CD4-positive, CD25-positive, alpha-beta regulatory T cell (primary cell): ENCODE measurements at regions not wholly inside any gene's neighbourhood (a gene's known extent, or its start where the extent isn't known, plus 50 kb on each side); places are given as distances from the start of the nearest gene placed in this dataset.

ENCODE experiments used
- ATAC-seq, 2 donors: fragments of 150-1000 bp; cut with Tn5 transposase; one replicate each; pipeline ENCODE4 v1.10.0; 2021; ENCODE audit warnings: low read depth in 2 of 2, moderate number of reproducible peaks in 2 of 2, moderate library complexity in 1 of 2
- DNase-seq, 3 donors: peaks; one replicate each; pipeline versions ENCODE4 v3.0.0 to v3.0.0-alpha.2; 2012 to 2022; ENCODE audit warnings: mixed read lengths in 1 of 3
- H3K27ac ChIP-seq: one replicate; pipeline ENCODE4 v1.7.0; 2013; ENCODE audit warnings: mild to moderate bottlenecking, low read length; ENCODE audit not compliant: insufficient read depth, poor library complexity, severe bottlenecking
- H3K27me3 ChIP-seq: one replicate; pipeline ENCODE4 v1.7.0; 2013; ENCODE audit warnings: low read length; ENCODE audit not compliant: control insufficient read depth, insufficient read depth
- H3K36me3 ChIP-seq: one replicate; pipeline ENCODE4 v1.7.0; 2013; ENCODE audit warnings: mild to moderate bottlenecking, low read length, moderate library complexity; ENCODE audit not compliant: control insufficient read depth, insufficient read depth
- H3K4me1 ChIP-seq: 2 replicates; pipeline ENCODE4 v1.7.0; 2013; ENCODE audit warnings: mild to moderate bottlenecking, low read length; ENCODE audit not compliant: insufficient read depth, control insufficient read depth, poor library complexity, severe bottlenecking
- H3K4me3 ChIP-seq: one replicate; pipeline ENCODE4 v1.7.0; 2013; ENCODE audit warnings: low read depth, mild to moderate bottlenecking, low read length, moderate library complexity
- H3K9me3 ChIP-seq, 2 experiments: 1 replicate in 1 of 2; 2 replicates in 1 of 2; pipeline ENCODE4 v1.7.0; 2013; ENCODE audit warnings: low read length in 2 of 2, mild to moderate bottlenecking in 1 of 2, moderate library complexity in 1 of 2; ENCODE audit not compliant: control insufficient read depth in 2 of 2
- H3K27ac Mint-ChIP-seq, 3 donors: one replicate each; pipeline ENCODE4 v1.8.0; 2020 to 2022; ENCODE audit warnings: mild to moderate bottlenecking in 3 of 3, mixed read lengths in 3 of 3, moderate library complexity in 2 of 3
- H3K27me3 Mint-ChIP-seq: one replicate; pipeline ENCODE4 v1.8.0; 2022; ENCODE audit warnings: mild to moderate bottlenecking, mixed read lengths
- H3K36me3 Mint-ChIP-seq: one replicate; pipeline ENCODE4 v1.8.0; 2020; ENCODE audit warnings: mixed read lengths
- H3K4me1 Mint-ChIP-seq, 4 donors: one replicate each; pipeline ENCODE4 v1.8.0; 2020 to 2022; ENCODE audit warnings: mixed read lengths in 4 of 4, mild to moderate bottlenecking in 1 of 4
- H3K4me3 Mint-ChIP-seq, 4 donors: one replicate each; pipeline ENCODE4 v1.8.0; 2020 to 2022; ENCODE audit warnings: mild to moderate bottlenecking in 4 of 4, mixed read lengths in 4 of 4, moderate library complexity in 3 of 4
- H3K9me3 Mint-ChIP-seq, 7 donors: one replicate each; pipeline ENCODE4 v1.8.0; 2020 to 2022; ENCODE audit warnings: mixed read lengths in 7 of 7, mild to moderate bottlenecking in 3 of 7, moderate library complexity in 2 of 7

DNA sequence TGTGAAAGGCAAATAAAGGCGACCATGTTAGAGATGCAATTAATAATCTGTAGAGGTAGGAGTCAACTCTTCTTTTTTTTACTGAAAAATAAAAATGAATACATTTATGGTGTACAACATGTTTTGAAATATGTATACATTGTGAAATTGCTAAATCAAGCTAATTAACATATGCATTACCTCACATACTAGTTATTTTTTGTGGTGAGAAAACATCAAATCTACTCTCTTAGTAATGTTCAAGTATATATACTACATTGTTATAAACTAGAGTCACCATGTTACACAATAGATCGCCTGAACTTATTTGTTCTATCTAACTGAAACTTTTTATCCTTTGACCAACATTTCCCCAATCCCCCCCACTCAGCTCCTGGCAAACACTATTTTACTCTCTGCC, 143.2 kb downstream of the POU4F1 start:
- no peak overlapping the region for H3K27ac ChIP-seq
- Mint-ChIP-seq H3K9me3 (peaks cover 0 to 10% (median 2%) of the 10 kb centered on the region in 7 donors), H3K36me3 (no peaks in the 10 kb centered on the region), H3K27me3 (peaks cover 4% of the 10 kb centered on the region), H3K27ac (no peak overlapping the region), H3K4me1 (no peaks in the 10 kb centered on the region), H3K4me3 (no peak overlapping the region)
- ATAC-seq (no peak), DNase-seq (no peak)
- no peaks in the 10 kb centered on the region for H3K4me1 ChIP-seq
- H3K9me3 ChIP-seq = no peaks in the 10 kb centered on the region
- H3K36me3 ChIP-seq = no peaks in the 10 kb centered on the region
- H3K27me3 ChIP-seq = no peaks in the 10 kb centered on the region
- H3K4me3 ChIP-seq = no peak overlapping the region

- Mint-ChIP-seq H3K9me3 (peaks cover 0 to 2% (median 0%) of the 10 kb centered on the region in 7 donors), H3K4me3 (no peak overlapping the region), H3K27ac (no peak overlapping the region), H3K27me3 (no peaks in the 10 kb centered on the region), H3K4me1 (no peaks in the 10 kb centered on the region), H3K36me3 (no peaks in the 10 kb centered on the region)
- DNase-seq (no peak), ATAC-seq (no peak)
- H3K36me3 ChIP-seq = no peaks in the 10 kb centered on the region
- no peak overlapping the region for H3K27ac ChIP-seq
- no peaks in the 10 kb centered on the region for H3K9me3 ChIP-seq
- H3K4me1 ChIP-seq = no peaks in the 10 kb centered on the region
- H3K4me3 ChIP-seq = no peak overlapping the region
- H3K27me3 ChIP-seq = no peaks in the 10 kb centered on the region
Measured at GRCh38 chr13:78443839-78444238, 159.5 kb downstream of the POU4F1 start.

DNA sequence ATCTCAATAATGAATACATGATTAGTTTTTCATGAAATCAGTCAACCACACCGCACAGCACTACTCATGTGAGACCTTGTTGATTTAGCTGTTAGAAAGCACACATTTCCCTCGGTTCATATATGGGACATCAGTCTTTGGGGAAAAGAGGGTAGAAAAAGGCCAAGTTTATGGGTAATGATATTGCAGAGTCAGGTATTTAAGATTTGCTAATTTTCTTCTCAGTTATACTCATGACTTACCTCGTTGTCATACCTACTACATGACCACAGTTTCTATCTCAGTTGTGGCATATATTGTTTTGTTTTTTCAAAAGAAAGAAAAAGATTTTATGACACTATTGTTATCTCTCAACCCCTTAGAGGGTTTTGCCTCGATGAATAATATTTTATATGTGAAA, 165.6 kb downstream of the POU4F1 start:
- Mint-ChIP-seq H3K4me1 (no peaks in the 10 kb centered on the region), H3K27ac (no peak overlapping the region), H3K36me3 (no peaks in the 10 kb centered on the region), H3K4me3 (no peak overlapping the region), H3K9me3 (peaks cover 0 to 3% (median 0%) of the 10 kb centered on the region in 7 donors), H3K27me3 (peaks cover 4% of the 10 kb centered on the region)
- ATAC-seq (no peak), DNase-seq (no peak)
- H3K27ac ChIP-seq = no peak overlapping the region
- H3K4me3 ChIP-seq = no peak overlapping the region
- H3K27me3 ChIP-seq = no peaks in the 10 kb centered on the region
- no peaks in the 10 kb centered on the region for H3K36me3 ChIP-seq
- H3K9me3 ChIP-seq = no peaks in the 10 kb centered on the region
- no peaks in the 10 kb centered on the region for H3K4me1 ChIP-seq

- Histone ChIP-seq H3K27me3 (no peaks in the 10 kb centered on the region), H3K27ac (no peak overlapping the region), H3K9me3 (no peaks in the 10 kb centered on the region), H3K4me1 (no peaks in the 10 kb centered on the region), H3K4me3 (no peak overlapping the region), H3K36me3 (no peaks in the 10 kb centered on the region)
- no peaks in the 10 kb centered on the region for H3K36me3 Mint-ChIP-seq
- peaks cover 0 to 3% (median 0%) of the 10 kb centered on the region in 7 donors for H3K9me3 Mint-ChIP-seq
- no peak overlapping the region for H3K27ac Mint-ChIP-seq
- no peak overlapping the region for H3K4me3 Mint-ChIP-seq
- ATAC-seq (no peak), DNase-seq (no peak)
- H3K27me3 Mint-ChIP-seq = peaks cover 8% of the 10 kb centered on the region
- no peaks in the 10 kb centered on the region for H3K4me1 Mint-ChIP-seq
Measured at GRCh38 chr13:78436311-78436710, 167.0 kb downstream of the POU4F1 start.

- DNase-seq = no peak
- Mint-ChIP-seq H3K27ac (no peak overlapping the region), H3K36me3 (no peaks in the 10 kb centered on the region), H3K9me3 (peaks cover 0 to 3% (median 0%) of the 10 kb centered on the region in 7 donors), H3K4me3 (no peak overlapping the region), H3K27me3 (peaks cover 8% of the 10 kb centered on the region), H3K4me1 (no peaks in the 10 kb centered on the region)
- Histone ChIP-seq H3K9me3 (no peaks in the 10 kb centered on the region), H3K4me3 (no peak overlapping the region), H3K36me3 (no peaks in the 10 kb centered on the region), H3K4me1 (no peaks in the 10 kb centered on the region), H3K27me3 (no peaks in the 10 kb centered on the region), H3K27ac (no peak overlapping the region)
- ATAC-seq = no peak
Measured at GRCh38 chr13:78431328-78431727, 172.0 kb downstream of the POU4F1 start.

DNA sequence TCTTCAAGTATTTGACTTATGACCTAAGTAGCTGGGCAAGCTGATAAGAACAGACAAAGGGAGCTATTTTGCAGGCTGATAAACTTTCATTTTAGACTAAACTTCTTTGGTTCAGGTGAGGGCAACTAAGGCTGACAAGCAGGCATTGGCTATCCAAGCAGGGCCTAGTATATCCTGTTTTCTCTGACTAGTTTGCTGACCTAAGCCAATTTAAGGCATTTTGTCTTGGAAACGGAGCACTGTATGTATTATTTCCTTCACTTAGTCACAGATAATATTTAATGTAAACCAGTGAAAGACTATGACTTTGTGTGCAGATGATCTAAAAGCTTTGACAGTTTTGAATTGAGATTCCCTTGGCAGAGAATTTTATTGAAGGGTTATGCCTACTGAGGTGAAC, 172.5 kb downstream of the POU4F1 start:
- H3K4me3 Mint-ChIP-seq = no peak overlapping the region
- H3K36me3 Mint-ChIP-seq = no peaks in the 10 kb centered on the region
- peaks cover 0 to 3% (median 0%) of the 10 kb centered on the region in 7 donors for H3K9me3 Mint-ChIP-seq
- Histone ChIP-seq H3K4me3 (no peak overlapping the region), H3K4me1 (no peaks in the 10 kb centered on the region), H3K27ac (no peak overlapping the region), H3K9me3 (no peaks in the 10 kb centered on the region), H3K27me3 (no peaks in the 10 kb centered on the region), H3K36me3 (no peaks in the 10 kb centered on the region)
- no peaks in the 10 kb centered on the region for H3K4me1 Mint-ChIP-seq
- H3K27ac Mint-ChIP-seq = no peak overlapping the region
- DNase-seq (no peak), ATAC-seq (no peak)
- peaks cover 8% of the 10 kb centered on the region for H3K27me3 Mint-ChIP-seq

DNA sequence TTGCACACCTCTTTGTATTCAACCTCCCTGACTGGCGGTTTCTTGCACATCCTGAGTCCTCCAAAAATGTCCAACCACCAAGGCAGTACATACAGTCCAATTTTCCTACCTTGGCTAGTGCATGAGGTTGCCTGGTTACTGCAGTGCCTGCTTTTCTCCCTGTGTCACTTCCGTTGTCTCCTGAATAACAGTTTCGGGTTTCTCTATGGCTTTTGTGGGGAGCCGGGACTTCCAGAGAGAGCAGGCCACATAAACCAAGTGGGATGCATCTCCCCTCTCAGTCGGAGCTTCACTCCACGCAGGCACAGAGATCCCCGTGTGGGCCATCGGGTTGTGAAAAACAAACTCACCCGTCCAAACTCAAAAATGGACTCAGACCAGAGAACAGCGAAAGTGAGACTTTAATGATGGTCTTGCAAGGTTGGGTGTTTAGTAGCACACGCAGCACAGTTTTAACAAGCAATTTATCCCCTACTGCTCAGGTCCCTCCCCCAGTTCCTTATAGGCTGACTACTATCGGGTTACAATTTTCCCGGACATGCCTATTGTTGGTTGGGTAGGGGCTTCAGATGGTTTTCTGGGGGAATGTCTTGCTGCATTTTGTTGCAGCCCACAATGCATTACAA, 173.1 kb downstream of the POU4F1 start:
- DNase-seq = no peak
- Histone ChIP-seq H3K4me3 (no peak overlapping the region), H3K27me3 (no peaks in the 10 kb centered on the region), H3K4me1 (no peaks in the 10 kb centered on the region), H3K36me3 (no peaks in the 10 kb centered on the region), H3K9me3 (no peaks in the 10 kb centered on the region), H3K27ac (no peak overlapping the region)
- Mint-ChIP-seq H3K4me1 (no peaks in the 10 kb centered on the region), H3K27me3 (peaks cover 8% of the 10 kb centered on the region), H3K9me3 (peaks cover 0 to 3% (median 0%) of the 10 kb centered on the region in 7 donors), H3K36me3 (no peaks in the 10 kb centered on the region), H3K4me3 (no peak overlapping the region), H3K27ac (no peak overlapping the region)
- no peak for ATAC-seq

GRCh38 chr13:78428646-78429045, 174.7 kb downstream of the POU4F1 start:
- Mint-ChIP-seq H3K27me3 (peaks cover 8% of the 10 kb centered on the region), H3K4me3 (no peak overlapping the region), H3K27ac (no peak overlapping the region), H3K36me3 (no peaks in the 10 kb centered on the region), H3K9me3 (peaks cover 0 to 3% (median 0%) of the 10 kb centered on the region in 7 donors), H3K4me1 (no peaks in the 10 kb centered on the region)
- H3K4me1 ChIP-seq = no peaks in the 10 kb centered on the region
- H3K27ac ChIP-seq = no peak overlapping the region
- no peaks in the 10 kb centered on the region for H3K36me3 ChIP-seq
- H3K27me3 ChIP-seq = no peaks in the 10 kb centered on the region
- DNase-seq (no peak), ATAC-seq (no peak)
- no peak overlapping the region for H3K4me3 ChIP-seq
- H3K9me3 ChIP-seq = no peaks in the 10 kb centered on the region
